K562 (cell line): ENCODE measurements at regions not wholly inside any gene's neighbourhood (a gene's known extent, or its start where the extent isn't known, plus 50 kb on each side); places are given as distances from the start of the nearest gene placed in this dataset.

ENCODE experiments used
- ATAC-seq: fragments of 200-7000 bp; cut with Tn5 transposase; 3 replicates; pipeline ENCODE4 v1.9.1; 2020; ENCODE audit warnings: moderate library complexity
- BruUV-seq: library from RNA; stranded (reverse); fragments of 400-500 nt; replicated peaks from 2 replicates; lab custom pipeline; 2021; lab: Mats Ljungman, UMichigan
- CTCF ChIA-PET: fragments of 300-600 bp; formaldehyde crosslinking; extraction: SDS; loops from one replicate; lab custom pipeline; 2021; ENCODE audit warnings: low intra/inter-chr PET ratio; lab: Yijun Ruan, JAX
- POLR2A ChIA-PET: fragments of 300-600, 350-650 bp; sonication (Branson Sonifier 250); formaldehyde crosslinking; extraction: SDS; loops from one replicate; lab custom pipeline; 2021; ENCODE audit warnings: antibody characterized with exemption, inconsistent platforms; lab: Yijun Ruan, JAX
- DNase-seq, 4 experiments: peaks; one replicate each; pipeline versions ENCODE4 v3.0.0 to v3.0.0-alpha.2; 2011 to 2018; ENCODE audit warnings: low spot score in 3 of 4, mixed read lengths in 3 of 4; ENCODE audit errors: extremely low read depth in 1 of 4
- FAIRE-seq: peaks from 2 replicates; lab custom pipeline; 2011; peaks lifted over from hg19 to GRCh38; lab: Jason Lieb, UNC
- H2AFZ ChIP-seq: 2 replicates; pipeline ENCODE4 v1.6.0; 2011; ENCODE audit warnings: low read depth, low read length, control low read depth, inconsistent platforms
- H3K27ac ChIP-seq: fragments of 200-600 bp; 3 replicates; pipeline ENCODE4 v1.8.0; 2011; ENCODE audit warnings: low read depth, mild to moderate bottlenecking, control low read depth, inconsistent platforms, low read length, moderate library complexity, mixed read lengths; ENCODE audit errors: extremely low read depth
- H3K27me3 ChIP-seq, 2 experiments: fragments of 300-600 bp in 1 of 2; 2 replicates in 1 of 2; 3 replicates in 1 of 2; pipeline versions ENCODE4 v1.6.0 to v1.8.0; 2011; ENCODE audit warnings: inconsistent platforms in 2 of 2, low read length in 2 of 2, mild to moderate bottlenecking in 1 of 2, mixed read lengths in 1 of 2, moderate library complexity in 1 of 2; ENCODE audit not compliant: control insufficient read depth in 2 of 2, insufficient read depth in 2 of 2
- H3K36me3 ChIP-seq: fragments of 300-600 bp; 3 replicates; pipeline ENCODE4 v1.8.0; 2011; ENCODE audit warnings: mild to moderate bottlenecking, low read length, inconsistent platforms; ENCODE audit not compliant: control insufficient read depth, insufficient read depth
- H3K4me1 ChIP-seq, 2 experiments: fragments of 200-600 bp in 1 of 2; replicated peaks in 1 of 2; 2 replicates in 1 of 2; 3 replicates in 1 of 2; pipeline versions ENCODE4 v1.5.1 to v1.8.0; 2011; ENCODE audit warnings: inconsistent platforms in 2 of 2, low read length in 2 of 2, mild to moderate bottlenecking in 1 of 2, mixed read lengths in 1 of 2, moderate library complexity in 1 of 2; ENCODE audit not compliant: control insufficient read depth in 2 of 2, insufficient read depth in 2 of 2
- H3K4me2 ChIP-seq: 2 replicates; pipeline ENCODE4 v1.6.1; 2011; ENCODE audit warnings: low read length, control low read depth, inconsistent platforms, mixed read lengths; ENCODE audit not compliant: insufficient read depth
- H3K4me3 ChIP-seq: fragments of 200-600 bp; sonication (generic), shearing (Covaris generic); 2 replicates; pipeline ENCODE4 v1.5.1; 2016; ENCODE audit warnings: control low read depth, inconsistent platforms
- H3K79me2 ChIP-seq: fragments of 200-600 bp; 3 replicates; pipeline ENCODE4 v1.8.0; 2011; ENCODE audit warnings: low read length, inconsistent platforms; ENCODE audit not compliant: control insufficient read depth, insufficient read depth
- H3K9ac ChIP-seq, 2 experiments: 2 replicates each; pipeline versions ENCODE4 v1.6.0 to v1.6.1; 2011; ENCODE audit warnings: low read depth in 2 of 2, low read length in 2 of 2, control low read depth in 1 of 2, inconsistent platforms in 1 of 2, mild to moderate bottlenecking in 1 of 2, mixed read lengths in 1 of 2; ENCODE audit not compliant: insufficient read depth in 1 of 2
- H3K9me1 ChIP-seq: one replicate; pipeline ENCODE4 v1.6.0; 2011; ENCODE audit warnings: inconsistent platforms, mild to moderate bottlenecking, low read length, moderate library complexity; ENCODE audit not compliant: control insufficient read depth, insufficient read depth
- H3K9me3 ChIP-seq: replicated peaks from 2 replicates; pipeline ENCODE4 v1.5.1; 2011; ENCODE audit warnings: low read depth, low read length, inconsistent platforms; ENCODE audit not compliant: control insufficient read depth, insufficient read depth
- H4K20me1 ChIP-seq: replicated peaks from 2 replicates; pipeline ENCODE4 v1.6.1; 2011; ENCODE audit warnings: low read length, inconsistent platforms, mixed read lengths; ENCODE audit not compliant: control insufficient read depth, insufficient read depth
- ARNT ChIP-seq, 2 experiments: fragments of 450-650 bp; IDR thresholded peaks; 2 replicates each; pipeline ENCODE4 v1.6.1; 2016; ENCODE audit warnings: mild to moderate bottlenecking in 1 of 2
- CBFA2T2 ChIP-seq: fragments of 450-650 bp; conservative IDR thresholded peaks from 2 replicates; pipeline ENCODE4 v1.6.1; 2017; ENCODE audit warnings: mild to moderate bottlenecking
- ELF2 ChIP-seq: fragments of 250-450 bp; sonication (Bioruptor Pico); IDR thresholded peaks from 2 replicates; pipeline ENCODE4 v1.5.0; 2021; ENCODE audit warnings: mild to moderate bottlenecking
- OTX1 ChIP-seq: fragments of 450-650 bp; formaldehyde crosslinking; IDR thresholded peaks from 2 replicates; pipeline ENCODE4 v1.4.0; 2022; ENCODE audit warnings: mild to moderate bottlenecking
- RAD21 ChIP-seq, 2 experiments: fragments of 250-450 bp in 1 of 2; fragments of 450-650 bp in 1 of 2; sonication (Bioruptor Pico) in 1 of 2; formaldehyde crosslinking in 1 of 2; IDR thresholded peaks in 1 of 2; conservative IDR thresholded peaks in 1 of 2; 2 replicates each; pipeline versions ENCODE4 v1.4.0 to v1.8.0; 2020 to 2022; ENCODE audit warnings: mild to moderate bottlenecking in 2 of 2, moderate library complexity in 1 of 2
- TFAM ChIP-seq: fragments of 250-450 bp; sonication (Bioruptor Pico); conservative IDR thresholded peaks from 2 replicates; pipeline ENCODE4 v1.5.0; 2021; ENCODE audit warnings: mild to moderate bottlenecking, moderate library complexity
- U2AF2 ChIP-seq: fragments of 200-400 bp; formaldehyde crosslinking; optimal IDR thresholded peaks from 2 replicates; pipeline ENCODE3; 2017; ENCODE audit warnings: low read depth, mild to moderate bottlenecking, low read length
- ZNF232 ChIP-seq: sonication (generic); formaldehyde crosslinking; IDR thresholded peaks from 2 replicates; pipeline ENCODE4 v1.8.0; 2022; ENCODE audit warnings: mild to moderate bottlenecking, missing genetic modification reagents
- ZSCAN29 ChIP-seq: fragments of 450-650 bp; IDR thresholded peaks from 2 replicates; pipeline ENCODE4 v1.6.1; 2017
- WGBS: fragments of 100-300 bp; shearing (Covaris generic); methylation state at CpG from one replicate; pipeline ENCODE4 v1.1.6; 2016; ENCODE audit warnings: low coverage, mixed read lengths; ENCODE audit not compliant: insufficient coverage; ENCODE audit errors: missing lambda C conversion rate; 5-methylcytosine and 5-hydroxymethylcytosine counted together
- in situ Hi-C: fragments of 300-500 bp; cut with MboI; formaldehyde crosslinking; loops from 4 replicates; pipeline ENCODE4 v1.15.0; 2018; ENCODE audit warnings: inconsistent platforms, mixed read lengths
- intact Hi-C: fragments of 100-400 bp; cut with micrococcal nuclease; formaldehyde crosslinking; loops from 2 replicates; pipeline ENCODE4 v1.14.2; 2022

DNA sequence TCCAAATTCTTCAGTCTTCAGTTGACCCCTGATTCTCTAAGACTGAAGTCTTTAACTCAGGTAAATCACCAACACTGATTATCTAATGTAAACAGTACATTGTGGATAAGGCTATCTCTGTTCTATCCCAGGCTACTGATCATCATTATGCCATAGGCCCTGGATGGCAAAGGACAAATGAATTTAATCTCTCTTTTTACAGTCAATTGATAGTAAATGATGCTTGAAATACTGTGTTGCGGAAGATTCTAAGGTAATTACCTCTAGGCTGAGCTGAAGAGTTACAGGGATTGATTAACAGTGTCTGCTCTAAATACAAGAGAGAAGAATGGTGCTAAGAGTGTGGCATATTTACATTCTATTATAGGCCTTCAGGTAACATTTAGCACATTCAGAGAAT, 264.7 kb downstream of the ACTL7B start:
- FAIRE-seq (no peak), DNase-seq (no peak), ATAC-seq (no peak)
- no peak overlapping the region for H2AFZ ChIP-seq
- no peaks in the 10 kb centered on the region for H3K9me3 ChIP-seq
- TF ChIP-seq ZSCAN29 (no peak), ARNT (IDR thresholded peaks at IDR 0.05) (no peak), CBFA2T2 (no peak), ZNF232 (CRISPR knock-in tag) (no peak), TFAM (CRISPR knock-in tag) (no peak), ELF2 (no peak), OTX1 (CRISPR knock-in tag) (no peak), U2AF2 (no peak), RAD21 (CRISPR knock-in tag; conservative IDR thresholded peaks at IDR 0.05 in 1 of 2, IDR thresholded peaks at IDR 0.05 in 1 of 2) (no peak)
- no peak overlapping the region for H3K27ac ChIP-seq
- intact Hi-C loops = no loop called here
- H4K20me1 ChIP-seq = no peaks in the 10 kb centered on the region
- no peaks in the 10 kb centered on the region for H3K9me1 ChIP-seq
- CTCF ChIA-PET = no interaction called here
- in situ Hi-C loops = no loop called here
- POLR2A ChIA-PET = no interaction called here
- BruUV-seq = no TSS peak
- H3K4me1 ChIP-seq = no peaks in the 10 kb centered on the region
- H3K9ac ChIP-seq = no peak overlapping the region
- no peaks in the 10 kb centered on the region for H3K79me2 ChIP-seq
- no peaks in the 10 kb centered on the region for H3K36me3 ChIP-seq
- 0% methylated on average over 1 of the region's 1 CpG for WGBS
- no peak overlapping the region for H3K4me2 ChIP-seq
- H3K4me3 ChIP-seq = no peak overlapping the region
- H3K27me3 ChIP-seq = 0 out of 5 replicates have a peak, but pooled peaks cover 0 to 3% of the 10 kb centered on the region in 2 experiments
